ENCODE measurements at regions not wholly inside any gene's neighbourhood (a gene's known extent, or its start where the extent isn't known, plus 50 kb on each side); places are given as distances from the start of the nearest gene placed in this dataset.

- Histone ChIP-seq H3K27ac (peak overlapping the region in 1 of 4 donors; percentile 59), H3K4me1 (no peaks in the 10 kb centered on the region), H3K27me3 (no peaks in the 10 kb centered on the region), H3K36me3 (no peaks in the 10 kb centered on the region), H3K9me3 (no peaks in the 10 kb centered on the region), H3K4me3 (no peak overlapping the region)
- TF ChIP-seq EP300 (IDR thresholded peaks at IDR 0.05) (peak in 1 of 4 donors; percentile 80), CTCF (IDR thresholded peaks at IDR 0.05) (no peak)
- peak in 1 of 2 donors; percentile 53 for DNase-seq
- WGBS, 2 donors = 20 to 30% methylated on average over 1 of the region's 1 CpG
- peak in 1 of 2 donors; percentile 52 for ATAC-seq (ENCODE audit: low FRiP score in 2 of 2)
These were observed 296.3 kb downstream of the KCNN2 start for GRCh38 chr5:114658194-114658593.

- no peak for TF ChIP-seq CTCF (IDR thresholded peaks at IDR 0.05)
- no peak for TF ChIP-seq POLR2A (IDR thresholded peaks at IDR 0.05)
- TF ChIP-seq EP300 (IDR thresholded peaks at IDR 0.05) = peak in 1 of 4 donors; percentile 49
- no peaks in the 10 kb centered on the region for H3K27me3 ChIP-seq
- DNase-seq = peak in 1 of 2 donors; percentile 24
These were observed 295.7 kb downstream of the KCNN2 start for GRCh38 chr5:114657342-114658130.

GRCh38 chr5:114649878-114650277, 288.0 kb downstream of the KCNN2 start:
- Histone ChIP-seq H3K4me1 (no peaks in the 10 kb centered on the region), H3K27me3 (no peaks in the 10 kb centered on the region), H3K36me3 (no peaks in the 10 kb centered on the region), H3K9me3 (no peaks in the 10 kb centered on the region), H3K27ac (no peak overlapping the region), H3K4me3 (no peak overlapping the region)
- TF ChIP-seq POLR2A (IDR thresholded peaks at IDR 0.05) = no peak
- TF ChIP-seq POLR2AphosphoS5 (IDR thresholded peaks at IDR 0.05) = no peak
- no peak for TF ChIP-seq CTCF (IDR thresholded peaks at IDR 0.05)
- TF ChIP-seq EP300 (IDR thresholded peaks at IDR 0.05) = no peak
- 81 to 90% methylated on average over 1 of the region's 1 CpG for WGBS, 2 donors
- no peak for ATAC-seq (ENCODE audit: low FRiP score in 2 of 2)
- DNase-seq = no peak

More at GRCh38 chr5:114657342-114658130, 295.7 kb downstream of the KCNN2 start:
- no peaks in the 10 kb centered on the region for H3K4me1 ChIP-seq
- H3K36me3 ChIP-seq = no peaks in the 10 kb centered on the region
- no peaks in the 10 kb centered on the region for H3K9me3 ChIP-seq
- WGBS, 2 donors = 68 to 72% methylated on average over 6 of the region's 6 CpGs
- no peak overlapping the region for H3K4me3 ChIP-seq
- H3K27ac ChIP-seq = peak overlapping the region in 1 of 4 donors; percentile 44
- ATAC-seq (ENCODE audit: low FRiP score in 2 of 2) = no peak

- H3K4me1 ChIP-seq = no peaks in the 10 kb centered on the region
- no peaks in the 10 kb centered on the region for H3K36me3 ChIP-seq
- ATAC-seq (ENCODE audit: low FRiP score in 2 of 2) = no peak
- H3K27me3 ChIP-seq = no peaks in the 10 kb centered on the region
- DNase-seq = no peak
- TF ChIP-seq CTCF (IDR thresholded peaks at IDR 0.05) (no peak), EP300 (IDR thresholded peaks at IDR 0.05) (no peak), POLR2AphosphoS5 (IDR thresholded peaks at IDR 0.05) (no peak), POLR2A (IDR thresholded peaks at IDR 0.05) (no peak)
- H3K27ac ChIP-seq = no peak overlapping the region
- WGBS, 2 donors = 82 to 84% methylated on average over 2 of the region's 2 CpGs
- H3K9me3 ChIP-seq = no peaks in the 10 kb centered on the region
- no peak overlapping the region for H3K4me3 ChIP-seq
These were observed 287.1 kb downstream of the KCNN2 start for GRCh38 chr5:114648940-114649339.

- no peaks in the 10 kb centered on the region for H3K4me1 ChIP-seq
- no peak for ATAC-seq (ENCODE audit: low FRiP score in 2 of 2)
- H3K4me3 ChIP-seq = no peak overlapping the region
- TF ChIP-seq EP300 (IDR thresholded peaks at IDR 0.05) (no peak), CTCF (IDR thresholded peaks at IDR 0.05) (no peak), POLR2AphosphoS5 (IDR thresholded peaks at IDR 0.05) (no peak), POLR2A (IDR thresholded peaks at IDR 0.05) (no peak)
- H3K36me3 ChIP-seq = no peaks in the 10 kb centered on the region
- H3K9me3 ChIP-seq = peaks cover 0 to 4% (median 0%) of the 10 kb centered on the region in 4 donors
- H3K27me3 ChIP-seq = no peaks in the 10 kb centered on the region
- DNase-seq = no peak
- no peak overlapping the region for H3K27ac ChIP-seq
These were observed 282.7 kb downstream of the KCNN2 start for GRCh38 chr5:114644576-114644975.
